SKM-1 (cell line): ENCODE measurements at regions not wholly inside any gene's neighbourhood (a gene's known extent, or its start where the extent isn't known, plus 50 kb on each side); places are given as distances from the start of the nearest gene placed in this dataset.
"Not testable (repeated sequence)": the region's sequence is repeated elsewhere in the genome, so short reads cannot be mapped to it uniquely, and the experiment has no call there.

ENCODE experiments used
- DNase-seq: peaks from one replicate; lab custom pipeline; 2025; ENCODE audit not compliant: unreplicated experiment; lab: John Stamatoyannopoulos, UW

GRCh38 chr2:235105821-235106359 is 154.1 kb downstream of the SH3BP4 start:
- no peak for DNase-seq

- DNase-seq, result no peak
These were observed 155.2 kb downstream of the SH3BP4 start for GRCh38 chr2:235106874-235107639.

- no peak for DNase-seq
These were observed 155.8 kb downstream of the SH3BP4 start for GRCh38 chr2:235107640-235107951.

- not testable (repeated sequence) for DNase-seq
These were observed 157.7 kb downstream of the SH3BP4 start for GRCh38 chr2:235109561-235109960.

- no peak for DNase-seq
These were observed 160.5 kb downstream of the SH3BP4 start for GRCh38 chr2:235112365-235112764.

GRCh38 chr2:235113854-235114253 is 162.0 kb downstream of the SH3BP4 start:
- DNase-seq, result no peak

GRCh38 chr2:235114286-235114685 is 162.5 kb downstream of the SH3BP4 start:
- no peak for DNase-seq

GRCh38 chr2:235115521-235115920 is 163.7 kb downstream of the SH3BP4 start:
- DNase-seq, result no peak

- no peak for DNase-seq
These were observed 165.2 kb downstream of the SH3BP4 start for GRCh38 chr2:235116885-235117492.

GRCh38 chr2:235126768-235127167 is 175.0 kb downstream of the SH3BP4 start:
- no peak for DNase-seq

GRCh38 chr2:235127931-235128330 is 176.1 kb downstream of the SH3BP4 start:
- no peak for DNase-seq

GRCh38 chr2:235129850-235130249 is 178.0 kb downstream of the SH3BP4 start:
- no peak for DNase-seq

GRCh38 chr2:235131334-235132305 is 179.8 kb downstream of the SH3BP4 start:
- DNase-seq, result no peak

- DNase-seq, result no peak
These were observed 180.8 kb downstream of the SH3BP4 start for GRCh38 chr2:235132651-235133050.

GRCh38 chr2:235133837-235134236 is 182.0 kb downstream of the SH3BP4 start:
- DNase-seq, result no peak

- no peak for DNase-seq
These were observed 182.6 kb downstream of the SH3BP4 start for GRCh38 chr2:235134420-235134819.

GRCh38 chr2:235135195-235135965 is 183.6 kb downstream of the SH3BP4 start:
- DNase-seq, result no peak

- no peak for DNase-seq
These were observed 184.3 kb downstream of the SH3BP4 start for GRCh38 chr2:235135990-235136561.

GRCh38 chr2:235138339-235138738 is 186.5 kb downstream of the SH3BP4 start:
- DNase-seq, result no peak
